Spleen (tissue), 11 donors: ENCODE measurements at regions not wholly inside any gene's neighbourhood (a gene's known extent, or its start where the extent isn't known, plus 50 kb on each side); places are given as distances from the start of the nearest gene placed in this dataset.
A peak's percentile ranks its signal among the peaks of the same experiment; 100 is the strongest.

ENCODE experiments used
- DNase-seq: peaks from one replicate; pipeline ENCODE4 v3.0.0-alpha.2; 2020
- H3K27ac ChIP-seq, 8 donors: fragments of 200-600 bp; sonication (generic) in 7 of 8; 1 replicate in 4 of 8; 2 replicates in 4 of 8; pipeline versions ENCODE4 v1.5.0 to v1.8.0; 2016 to 2021; ENCODE audit warnings: inconsistent platforms in 4 of 8, mild to moderate bottlenecking in 4 of 8, moderate library complexity in 1 of 8
- H3K27me3 ChIP-seq, 7 donors: fragments of 200-600 bp; sonication (generic) in 6 of 7; replicated peaks in 1 of 7; 1 replicate in 4 of 7; 2 replicates in 3 of 7; pipeline versions ENCODE4 v1.5.0 to v1.8.0; 2016 to 2021; ENCODE audit warnings: inconsistent platforms in 3 of 7, mild to moderate bottlenecking in 1 of 7
- H3K36me3 ChIP-seq, 6 donors: fragments of 200-600 bp; sonication (generic) in 5 of 6; 1 replicate in 4 of 6; 2 replicates in 2 of 6; pipeline versions ENCODE4 v1.5.0 to v1.8.0; 2016 to 2021; ENCODE audit warnings: inconsistent platforms in 2 of 6
- H3K4me1 ChIP-seq, 6 donors: fragments of 200-600 bp; sonication (generic) in 5 of 6; 1 replicate in 3 of 6; 2 replicates in 3 of 6; pipeline versions ENCODE4 v1.5.0 to v1.8.0; 2016 to 2021; ENCODE audit warnings: inconsistent platforms in 3 of 6
- H3K4me3 ChIP-seq, 8 donors: fragments of 200-600 bp; sonication (generic) in 7 of 8; 1 replicate in 4 of 8; 2 replicates in 4 of 8; pipeline versions ENCODE4 v1.5.0 to v1.8.0; 2016 to 2021; ENCODE audit warnings: inconsistent platforms in 4 of 8, mild to moderate bottlenecking in 4 of 8, moderate library complexity in 2 of 8
- H3K9me3 ChIP-seq, 8 donors: fragments of 200-600 bp; sonication (generic) in 7 of 8; 1 replicate in 4 of 8; 2 replicates in 4 of 8; pipeline versions ENCODE4 v1.5.0 to v1.8.0; 2016 to 2021; ENCODE audit warnings: inconsistent platforms in 4 of 8
- CTCF ChIP-seq, 11 experiments: fragments of 200-600 bp in 7 of 11; fragments of 450-650 bp in 4 of 11; sonication (generic) in 4 of 11; IDR thresholded peaks in 8 of 11; conservative IDR thresholded peaks in 3 of 11; 1 replicate in 7 of 11; 2 replicates in 4 of 11; pipeline versions ENCODE4 v1.4.0 to v1.8.0; 2016 to 2021; ENCODE audit warnings: antibody characterized with exemption in 11 of 11, inconsistent platforms in 4 of 11, mild to moderate bottlenecking in 1 of 11
- POLR2A ChIP-seq, 3 donors: fragments of 450-650 bp; IDR thresholded peaks; one replicate each; pipeline ENCODE4 v1.5.1; 2017; ENCODE audit warnings: antibody characterized with exemption in 3 of 3, mild to moderate bottlenecking in 1 of 3
- POLR2AphosphoS5 ChIP-seq, 3 donors: sonication (generic); formaldehyde crosslinking; IDR thresholded peaks; one replicate each; pipeline ENCODE4 v1.5.1; 2017; ENCODE audit warnings: antibody characterized with exemption in 3 of 3
- WGBS, 5 donors: extraction: QIAGEN DNeasy Blood & Tissue Kit in 3 of 5; methylation state at CpG; one replicate each; pipeline versions ENCODE4 v1.1.5 to v1.1.7; 2013 to 2018; 5-methylcytosine and 5-hydroxymethylcytosine counted together
- intact Hi-C: fragments of 100-400 bp; cut with DNase I; formaldehyde crosslinking; loops from one replicate; pipeline ENCODE4 v1.15.0; 2023; ENCODE audit warnings: low total_unique reads
- donor health status: healthy with polysubstance abuse.
- donor health status: DM: no; HTN: no; CAD: no; lungs with moderate emphysema.
- donor health status: DM: no; HTN: no; CAD: no.
- donor health status: Bipolar disorder and iron deficiency.
- donor health status: healthy.
- donor health status: DM: no; HTN: no; CAD: no.
- donor health status: DM: yes; HTN: yes; CAD: no.

- Histone ChIP-seq H3K4me3 (no peak overlapping the region), H3K27ac (peak overlapping the region in 6 of 8 donors; percentile 31 to 81 (median 68)), H3K4me1 (peaks cover 0 to 21% (median 8%) of the 10 kb centered on the region in 6 donors), H3K27me3 (no peaks in the 10 kb centered on the region), H3K36me3 (no peaks in the 10 kb centered on the region), H3K9me3 (no peaks in the 10 kb centered on the region)
- no peak for DNase-seq
- no peak for TF ChIP-seq POLR2A (IDR thresholded peaks at IDR 0.05)
- TF ChIP-seq CTCF (IDR thresholded peaks at IDR 0.05 in 8 of 11, conservative IDR thresholded peaks at IDR 0.05 in 3 of 11): no peak
- no peak for TF ChIP-seq POLR2AphosphoS5 (IDR thresholded peaks at IDR 0.05)
- 52 to 74% (median 73%) methylated on average over 3 of the region's 3 CpGs for WGBS, 5 donors
- intact Hi-C loops: no loop called here
These were observed 157.1 kb upstream of the DPH6 start for GRCh38 chr15:35702946-35703495.

- 65 to 80% (median 70%) methylated on average over 2 of the region's 2 CpGs for WGBS, 5 donors
- H3K4me3 ChIP-seq: no peak overlapping the region
- DNase-seq: no peak
- TF ChIP-seq POLR2A (IDR thresholded peaks at IDR 0.05) (no peak), CTCF (IDR thresholded peaks at IDR 0.05 in 8 of 11, conservative IDR thresholded peaks at IDR 0.05 in 3 of 11) (no peak), POLR2AphosphoS5 (IDR thresholded peaks at IDR 0.05) (no peak)
- H3K36me3 ChIP-seq: no peaks in the 10 kb centered on the region
- no peaks in the 10 kb centered on the region for H3K27me3 ChIP-seq
- intact Hi-C loops: no loop called here
- H3K27ac ChIP-seq: peak overlapping the region; percentile 5 to 81 (median 68)
- peaks cover 0 to 21% (median 8%) of the 10 kb centered on the region in 6 donors for H3K4me1 ChIP-seq
- no peaks in the 10 kb centered on the region for H3K9me3 ChIP-seq
These were observed 159.3 kb upstream of the DPH6 start for GRCh38 chr15:35705030-35705883.

- 45 to 69% (median 66%) methylated on average over 4 of the region's 4 CpGs for WGBS, 5 donors
- no peak for DNase-seq
- H3K36me3 ChIP-seq: no peaks in the 10 kb centered on the region
- peaks cover 0 to 21% (median 8%) of the 10 kb centered on the region in 6 donors for H3K4me1 ChIP-seq
- intact Hi-C loops: no loop called here
- peak in 1 of 3 donors; percentile 15 for TF ChIP-seq POLR2AphosphoS5 (IDR thresholded peaks at IDR 0.05)
- TF ChIP-seq POLR2A (IDR thresholded peaks at IDR 0.05): no peak
- no peaks in the 10 kb centered on the region for H3K9me3 ChIP-seq
- H3K27ac ChIP-seq: peak overlapping the region; percentile 5 to 81 (median 68)
- no peaks in the 10 kb centered on the region for H3K27me3 ChIP-seq
- no peak overlapping the region for H3K4me3 ChIP-seq
These were observed 160.1 kb upstream of the DPH6 start for GRCh38 chr15:35705884-35706585.

GRCh38 chr15:35712956-35713355 lies 167.0 kb upstream of the DPH6 start:
- H3K36me3 ChIP-seq: no peaks in the 10 kb centered on the region
- 80 to 88% (median 85%) methylated on average over 2 of the region's 2 CpGs for WGBS, 5 donors
- no peaks in the 10 kb centered on the region for H3K27me3 ChIP-seq
- no peak overlapping the region for H3K4me3 ChIP-seq
- intact Hi-C loops: no loop called here
- H3K27ac ChIP-seq: no peak overlapping the region
- no peak for TF ChIP-seq POLR2AphosphoS5 (IDR thresholded peaks at IDR 0.05)
- no peak for TF ChIP-seq POLR2A (IDR thresholded peaks at IDR 0.05)
- TF ChIP-seq CTCF (IDR thresholded peaks at IDR 0.05 in 8 of 11, conservative IDR thresholded peaks at IDR 0.05 in 3 of 11): no peak
- peaks cover 0 to 3% (median 0%) of the 10 kb centered on the region in 6 donors for H3K4me1 ChIP-seq
- DNase-seq: no peak
- H3K9me3 ChIP-seq: peaks cover 0 to 8% (median 0%) of the 10 kb centered on the region in 8 donors
